GM23338 (cell line): ENCODE measurements at regions not wholly inside any gene's neighbourhood (a gene's known extent, or its start where the extent isn't known, plus 50 kb on each side); places are given as distances from the start of the nearest gene placed in this dataset.

Experiments used
- ATAC-seq: fragments of 200-7000 bp; cut with Tn5 transposase; 3 replicates; pipeline ENCODE4 v1.9.1; 2020
- DNase-seq: peaks from one replicate; pipeline ENCODE4 v3.0.0-alpha.2; 2015; ENCODE audit warnings: low spot score
- H2AFZ ChIP-seq: fragments of 200-600 bp; sonication (generic); 2 replicates; pipeline ENCODE4 v1.8.0; 2016; ENCODE audit warnings: antibody characterized with exemption, mild to moderate bottlenecking, moderate library complexity
- H3F3A ChIP-seq: fragments of 200-600 bp; sonication (generic); replicated peaks from 2 replicates; pipeline ENCODE4 v1.8.0; 2017; ENCODE audit warnings: antibody characterized with exemption, mixed run types, low read depth
- H3K27ac ChIP-seq: fragments of 200-600 bp; sonication (generic); 2 replicates; pipeline ENCODE4 v1.6.1; 2016; ENCODE audit warnings: low read depth
- H3K27me3 ChIP-seq: fragments of 200-600 bp; sonication (generic); 2 replicates; pipeline ENCODE4 v1.8.0; 2016; ENCODE audit warnings: mild to moderate bottlenecking, mixed run types, moderate library complexity; ENCODE audit not compliant: insufficient read depth
- H3K36me3 ChIP-seq: fragments of 200-600 bp; sonication (generic); 2 replicates; pipeline ENCODE4 v1.8.0; 2016; ENCODE audit warnings: mild to moderate bottlenecking; ENCODE audit not compliant: insufficient read depth
- H3K4me1 ChIP-seq: fragments of 200-600 bp; sonication (generic); 2 replicates; pipeline ENCODE4 v1.8.0; 2016; ENCODE audit warnings: mild to moderate bottlenecking, moderate library complexity; ENCODE audit not compliant: insufficient read depth
- H3K4me2 ChIP-seq: fragments of 200-600 bp; sonication (generic); 2 replicates; pipeline ENCODE4 v1.7.1; 2017; ENCODE audit warnings: mixed run types
- H3K4me3 ChIP-seq: fragments of 200-600 bp; sonication (generic); 2 replicates; pipeline ENCODE4 v1.6.1; 2016; ENCODE audit warnings: mixed run types
- H3K79me2 ChIP-seq: fragments of 200-600 bp; sonication (generic); replicated peaks from 2 replicates; pipeline ENCODE4 v1.8.0; 2017; ENCODE audit warnings: mild to moderate bottlenecking; ENCODE audit not compliant: insufficient read depth
- H3K9me2 ChIP-seq: fragments of 200-600 bp; sonication (generic); 2 replicates; pipeline ENCODE4 v1.8.0; 2017; ENCODE audit not compliant: insufficient read depth
- H4K20me1 ChIP-seq: fragments of 200-600 bp; sonication (generic); replicated peaks from 2 replicates; pipeline ENCODE4 v1.8.0; 2017; ENCODE audit warnings: mild to moderate bottlenecking; ENCODE audit not compliant: insufficient read depth
- H3K27ac Mint-ChIP-seq: 2 replicates; pipeline ENCODE4 v1.8.0; 2020; ENCODE audit warnings: inconsistent platforms, mild to moderate bottlenecking, moderate library complexity, mixed read lengths
- H3K27me3 Mint-ChIP-seq: 3 replicates; pipeline ENCODE4 v1.8.0; 2022; ENCODE audit warnings: low read depth, mild to moderate bottlenecking, moderate library complexity, mixed read lengths, inconsistent platforms; ENCODE audit not compliant: insufficient read depth, poor library complexity
- H3K36me3 Mint-ChIP-seq: 3 replicates; pipeline ENCODE4 v1.8.0; 2021; ENCODE audit warnings: low read depth, mild to moderate bottlenecking, inconsistent platforms, moderate library complexity, mixed read lengths
- H3K4me1 Mint-ChIP-seq: 3 replicates; pipeline ENCODE4 v1.8.0; 2020; ENCODE audit warnings: mild to moderate bottlenecking, inconsistent platforms, mixed read lengths
- H3K4me3 Mint-ChIP-seq: 3 replicates; pipeline ENCODE4 v1.8.0; 2021; ENCODE audit warnings: moderate library complexity, mild to moderate bottlenecking, inconsistent platforms, mixed read lengths
- H3K9me3 Mint-ChIP-seq: 3 replicates; pipeline ENCODE4 v1.8.0; 2020; ENCODE audit warnings: moderate library complexity, mild to moderate bottlenecking, inconsistent platforms, mixed read lengths
- CREB1 ChIP-seq: fragments of 250-450 bp; sonication (Bioruptor Pico); IDR thresholded peaks from 2 replicates; pipeline ENCODE4 v1.5.0; 2020; ENCODE audit warnings: low read depth, mild to moderate bottlenecking, moderate library complexity
- EZH2 ChIP-seq: fragments of 200-600 bp; sonication (generic); IDR thresholded peaks from one replicate; pipeline ENCODE4 v1.8.0; 2017; ENCODE audit warnings: antibody characterized with exemption, mild to moderate bottlenecking, low read depth; ENCODE audit not compliant: unreplicated experiment
- EZH2phosphoT487 ChIP-seq: fragments of 200-600 bp; sonication (generic); IDR thresholded peaks from one replicate; pipeline ENCODE4 v1.8.1; 2018; ENCODE audit warnings: antibody characterized with exemption; ENCODE audit not compliant: unreplicated experiment
- JUNB ChIP-seq: IDR thresholded peaks from one replicate; pipeline ENCODE4 v1.6.1; 2016; ENCODE audit warnings: antibody characterized with exemption; ENCODE audit not compliant: unreplicated experiment
- NANOG ChIP-seq: IDR thresholded peaks from 2 replicates; pipeline ENCODE4 v1.6.1; 2016; ENCODE audit warnings: antibody characterized with exemption, borderline replicate concordance
- STAT1 ChIP-seq: IDR thresholded peaks from one replicate; pipeline ENCODE4 v1.6.1; 2016; ENCODE audit warnings: antibody characterized with exemption; ENCODE audit not compliant: unreplicated experiment
- ZNF114 ChIP-seq: fragments of 250-450 bp; sonication (Bioruptor Pico); IDR thresholded peaks from 2 replicates; pipeline ENCODE4 v1.5.0; 2020; ENCODE audit warnings: mild to moderate bottlenecking, moderate library complexity
- ZNF331 ChIP-seq: fragments of 250-450 bp; sonication (Bioruptor Pico); IDR thresholded peaks from 2 replicates; pipeline ENCODE4 v1.5.0; 2020; ENCODE audit warnings: low read depth, mild to moderate bottlenecking, moderate library complexity
- TF ChIP-seq, protein P1 (sequence below): fragments of 250-450 bp; sonication (Bioruptor Pico); IDR thresholded peaks from 2 replicates; pipeline ENCODE4 v1.5.0; 2020; ENCODE audit warnings: mild to moderate bottlenecking, moderate library complexity
- TF ChIP-seq, protein P2 (sequence below): IDR thresholded peaks from one replicate; pipeline ENCODE4 v1.6.1; 2018; ENCODE audit warnings: antibody characterized with exemption; ENCODE audit not compliant: unreplicated experiment
- TF ChIP-seq, protein P3 (sequence below), 2 experiments: fragments of 200-600 bp in 1 of 2; sonication (generic) in 1 of 2; conservative IDR thresholded peaks; 2 replicates each; pipeline versions ENCODE4 v1.5.1 to v1.6.1; 2016 to 2017; ENCODE audit warnings: antibody characterized with exemption in 2 of 2, low read depth in 2 of 2, mild to moderate bottlenecking in 2 of 2, moderate library complexity in 1 of 2
- TF ChIP-seq, protein P4 (sequence below): IDR thresholded peaks from 2 replicates; pipeline ENCODE4 v1.6.1; 2016; ENCODE audit warnings: antibody characterized with exemption

DNA sequence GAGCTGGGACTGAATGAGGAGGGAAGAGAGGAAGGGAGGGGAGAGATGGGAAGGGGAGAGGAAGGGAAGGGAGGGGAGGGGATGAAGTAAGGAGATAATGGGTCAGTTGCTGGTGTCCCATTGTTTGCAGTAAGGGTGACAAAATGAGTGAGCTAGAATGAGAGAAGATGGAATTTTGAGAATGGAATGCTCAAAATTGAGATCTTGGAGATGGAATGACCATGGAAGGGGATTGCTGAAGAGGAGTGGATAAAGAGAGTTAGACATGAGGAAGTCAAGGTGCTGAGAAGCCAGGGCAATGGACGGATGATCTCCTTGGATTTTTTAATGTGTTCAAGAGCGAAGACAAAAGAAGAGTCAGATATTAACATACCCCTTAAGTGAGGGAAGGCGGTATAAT lies 80.5 kb upstream of the SSTR4 start:
- no peaks in the 10 kb centered on the region for H3K27me3 ChIP-seq
- no peaks in the 10 kb centered on the region for H3K36me3 ChIP-seq
- TF ChIP-seq, protein P1, sequence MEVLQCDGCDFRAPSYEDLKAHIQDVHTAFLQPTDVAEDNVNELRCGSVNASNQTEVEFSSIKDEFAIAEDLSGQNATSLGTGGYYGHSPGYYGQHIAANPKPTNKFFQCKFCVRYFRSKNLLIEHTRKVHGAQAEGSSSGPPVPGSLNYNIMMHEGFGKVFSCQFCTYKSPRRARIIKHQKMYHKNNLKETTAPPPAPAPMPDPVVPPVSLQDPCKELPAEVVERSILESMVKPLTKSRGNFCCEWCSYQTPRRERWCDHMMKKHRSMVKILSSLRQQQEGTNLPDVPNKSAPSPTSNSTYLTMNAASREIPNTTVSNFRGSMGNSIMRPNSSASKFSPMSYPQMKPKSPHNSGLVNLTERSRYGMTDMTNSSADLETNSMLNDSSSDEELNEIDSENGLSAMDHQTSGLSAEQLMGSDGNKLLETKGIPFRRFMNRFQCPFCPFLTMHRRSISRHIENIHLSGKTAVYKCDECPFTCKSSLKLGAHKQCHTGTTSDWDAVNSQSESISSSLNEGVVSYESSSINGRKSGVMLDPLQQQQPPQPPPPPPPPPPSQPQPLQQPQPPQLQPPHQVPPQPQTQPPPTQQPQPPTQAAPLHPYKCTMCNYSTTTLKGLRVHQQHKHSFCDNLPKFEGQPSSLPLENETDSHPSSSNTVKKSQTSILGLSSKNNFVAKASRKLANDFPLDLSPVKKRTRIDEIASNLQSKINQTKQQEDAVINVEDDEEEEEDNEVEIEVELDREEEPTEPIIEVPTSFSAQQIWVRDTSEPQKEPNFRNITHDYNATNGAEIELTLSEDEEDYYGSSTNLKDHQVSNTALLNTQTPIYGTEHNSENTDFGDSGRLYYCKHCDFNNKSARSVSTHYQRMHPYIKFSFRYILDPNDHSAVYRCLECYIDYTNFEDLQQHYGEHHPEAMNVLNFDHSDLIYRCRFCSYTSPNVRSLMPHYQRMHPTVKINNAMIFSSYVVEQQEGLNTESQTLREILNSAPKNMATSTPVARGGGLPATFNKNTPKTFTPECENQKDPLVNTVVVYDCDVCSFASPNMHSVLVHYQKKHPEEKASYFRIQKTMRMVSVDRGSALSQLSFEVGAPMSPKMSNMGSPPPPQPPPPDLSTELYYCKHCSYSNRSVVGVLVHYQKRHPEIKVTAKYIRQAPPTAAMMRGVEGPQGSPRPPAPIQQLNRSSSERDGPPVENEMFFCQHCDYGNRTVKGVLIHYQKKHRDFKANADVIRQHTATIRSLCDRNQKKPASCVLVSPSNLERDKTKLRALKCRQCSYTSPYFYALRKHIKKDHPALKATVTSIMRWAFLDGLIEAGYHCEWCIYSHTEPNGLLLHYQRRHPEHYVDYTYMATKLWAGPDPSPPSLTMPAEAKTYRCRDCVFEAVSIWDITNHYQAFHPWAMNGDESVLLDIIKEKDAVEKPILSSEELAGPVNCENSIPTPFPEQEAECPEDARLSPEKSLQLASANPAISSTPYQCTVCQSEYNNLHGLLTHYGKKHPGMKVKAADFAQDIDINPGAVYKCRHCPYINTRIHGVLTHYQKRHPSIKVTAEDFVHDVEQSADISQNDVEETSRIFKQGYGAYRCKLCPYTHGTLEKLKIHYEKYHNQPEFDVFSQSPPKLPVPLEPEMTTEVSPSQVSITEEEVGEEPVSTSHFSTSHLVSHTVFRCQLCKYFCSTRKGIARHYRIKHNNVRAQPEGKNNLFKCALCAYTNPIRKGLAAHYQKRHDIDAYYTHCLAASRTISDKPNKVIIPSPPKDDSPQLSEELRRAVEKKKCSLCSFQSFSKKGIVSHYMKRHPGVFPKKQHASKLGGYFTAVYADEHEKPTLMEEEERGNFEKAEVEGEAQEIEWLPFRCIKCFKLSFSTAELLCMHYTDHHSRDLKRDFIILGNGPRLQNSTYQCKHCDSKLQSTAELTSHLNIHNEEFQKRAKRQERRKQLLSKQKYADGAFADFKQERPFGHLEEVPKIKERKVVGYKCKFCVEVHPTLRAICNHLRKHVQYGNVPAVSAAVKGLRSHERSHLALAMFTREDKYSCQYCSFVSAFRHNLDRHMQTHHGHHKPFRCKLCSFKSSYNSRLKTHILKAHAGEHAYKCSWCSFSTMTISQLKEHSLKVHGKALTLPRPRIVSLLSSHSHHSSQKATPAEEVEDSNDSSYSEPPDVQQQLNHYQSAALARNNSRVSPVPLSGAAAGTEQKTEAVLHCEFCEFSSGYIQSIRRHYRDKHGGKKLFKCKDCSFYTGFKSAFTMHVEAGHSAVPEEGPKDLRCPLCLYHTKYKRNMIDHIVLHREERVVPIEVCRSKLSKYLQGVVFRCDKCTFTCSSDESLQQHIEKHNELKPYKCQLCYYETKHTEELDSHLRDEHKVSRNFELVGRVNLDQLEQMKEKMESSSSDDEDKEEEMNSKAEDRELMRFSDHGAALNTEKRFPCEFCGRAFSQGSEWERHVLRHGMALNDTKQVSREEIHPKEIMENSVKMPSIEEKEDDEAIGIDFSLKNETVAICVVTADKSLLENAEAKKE: no peak
- TF ChIP-seq, protein P2, sequence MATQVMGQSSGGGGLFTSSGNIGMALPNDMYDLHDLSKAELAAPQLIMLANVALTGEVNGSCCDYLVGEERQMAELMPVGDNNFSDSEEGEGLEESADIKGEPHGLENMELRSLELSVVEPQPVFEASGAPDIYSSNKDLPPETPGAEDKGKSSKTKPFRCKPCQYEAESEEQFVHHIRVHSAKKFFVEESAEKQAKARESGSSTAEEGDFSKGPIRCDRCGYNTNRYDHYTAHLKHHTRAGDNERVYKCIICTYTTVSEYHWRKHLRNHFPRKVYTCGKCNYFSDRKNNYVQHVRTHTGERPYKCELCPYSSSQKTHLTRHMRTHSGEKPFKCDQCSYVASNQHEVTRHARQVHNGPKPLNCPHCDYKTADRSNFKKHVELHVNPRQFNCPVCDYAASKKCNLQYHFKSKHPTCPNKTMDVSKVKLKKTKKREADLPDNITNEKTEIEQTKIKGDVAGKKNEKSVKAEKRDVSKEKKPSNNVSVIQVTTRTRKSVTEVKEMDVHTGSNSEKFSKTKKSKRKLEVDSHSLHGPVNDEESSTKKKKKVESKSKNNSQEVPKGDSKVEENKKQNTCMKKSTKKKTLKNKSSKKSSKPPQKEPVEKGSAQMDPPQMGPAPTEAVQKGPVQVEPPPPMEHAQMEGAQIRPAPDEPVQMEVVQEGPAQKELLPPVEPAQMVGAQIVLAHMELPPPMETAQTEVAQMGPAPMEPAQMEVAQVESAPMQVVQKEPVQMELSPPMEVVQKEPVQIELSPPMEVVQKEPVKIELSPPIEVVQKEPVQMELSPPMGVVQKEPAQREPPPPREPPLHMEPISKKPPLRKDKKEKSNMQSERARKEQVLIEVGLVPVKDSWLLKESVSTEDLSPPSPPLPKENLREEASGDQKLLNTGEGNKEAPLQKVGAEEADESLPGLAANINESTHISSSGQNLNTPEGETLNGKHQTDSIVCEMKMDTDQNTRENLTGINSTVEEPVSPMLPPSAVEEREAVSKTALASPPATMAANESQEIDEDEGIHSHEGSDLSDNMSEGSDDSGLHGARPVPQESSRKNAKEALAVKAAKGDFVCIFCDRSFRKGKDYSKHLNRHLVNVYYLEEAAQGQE: no peak
- TF ChIP-seq, protein P3, sequence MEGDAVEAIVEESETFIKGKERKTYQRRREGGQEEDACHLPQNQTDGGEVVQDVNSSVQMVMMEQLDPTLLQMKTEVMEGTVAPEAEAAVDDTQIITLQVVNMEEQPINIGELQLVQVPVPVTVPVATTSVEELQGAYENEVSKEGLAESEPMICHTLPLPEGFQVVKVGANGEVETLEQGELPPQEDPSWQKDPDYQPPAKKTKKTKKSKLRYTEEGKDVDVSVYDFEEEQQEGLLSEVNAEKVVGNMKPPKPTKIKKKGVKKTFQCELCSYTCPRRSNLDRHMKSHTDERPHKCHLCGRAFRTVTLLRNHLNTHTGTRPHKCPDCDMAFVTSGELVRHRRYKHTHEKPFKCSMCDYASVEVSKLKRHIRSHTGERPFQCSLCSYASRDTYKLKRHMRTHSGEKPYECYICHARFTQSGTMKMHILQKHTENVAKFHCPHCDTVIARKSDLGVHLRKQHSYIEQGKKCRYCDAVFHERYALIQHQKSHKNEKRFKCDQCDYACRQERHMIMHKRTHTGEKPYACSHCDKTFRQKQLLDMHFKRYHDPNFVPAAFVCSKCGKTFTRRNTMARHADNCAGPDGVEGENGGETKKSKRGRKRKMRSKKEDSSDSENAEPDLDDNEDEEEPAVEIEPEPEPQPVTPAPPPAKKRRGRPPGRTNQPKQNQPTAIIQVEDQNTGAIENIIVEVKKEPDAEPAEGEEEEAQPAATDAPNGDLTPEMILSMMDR (conservative IDR thresholded peaks at IDR 0.05; ENCODE audit: low read depth in 2 of 2): no peak
- TF ChIP-seq, protein P4, sequence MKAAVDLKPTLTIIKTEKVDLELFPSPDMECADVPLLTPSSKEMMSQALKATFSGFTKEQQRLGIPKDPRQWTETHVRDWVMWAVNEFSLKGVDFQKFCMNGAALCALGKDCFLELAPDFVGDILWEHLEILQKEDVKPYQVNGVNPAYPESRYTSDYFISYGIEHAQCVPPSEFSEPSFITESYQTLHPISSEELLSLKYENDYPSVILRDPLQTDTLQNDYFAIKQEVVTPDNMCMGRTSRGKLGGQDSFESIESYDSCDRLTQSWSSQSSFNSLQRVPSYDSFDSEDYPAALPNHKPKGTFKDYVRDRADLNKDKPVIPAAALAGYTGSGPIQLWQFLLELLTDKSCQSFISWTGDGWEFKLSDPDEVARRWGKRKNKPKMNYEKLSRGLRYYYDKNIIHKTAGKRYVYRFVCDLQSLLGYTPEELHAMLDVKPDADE: no peak
- TF ChIP-seq STAT1 (no peak), JUNB (no peak), CREB1 (CRISPR knock-in tag) (no peak), EZH2phosphoT487 (no peak), ZNF331 (CRISPR knock-in tag) (no peak), EZH2 (no peak), ZNF114 (CRISPR knock-in tag) (no peak), NANOG (no peak)
- H3K36me3 Mint-ChIP-seq: no peaks in the 10 kb centered on the region
- H2AFZ ChIP-seq: no peak overlapping the region
- peaks cover 1% of the 10 kb centered on the region for H3K27me3 Mint-ChIP-seq
- ATAC-seq: no peak
- no peak for DNase-seq
- H3K4me1 ChIP-seq: no peaks in the 10 kb centered on the region
- H3K4me3 Mint-ChIP-seq: no peak overlapping the region
- H3K4me2 ChIP-seq: no peak overlapping the region
- H4K20me1 ChIP-seq: no peaks in the 10 kb centered on the region
- no peaks in the 10 kb centered on the region for H3K79me2 ChIP-seq
- H3F3A ChIP-seq: no peaks in the 10 kb centered on the region
- no peaks in the 10 kb centered on the region for H3K9me3 Mint-ChIP-seq
- no peak overlapping the region for H3K27ac ChIP-seq
- H3K4me1 Mint-ChIP-seq: no peaks in the 10 kb centered on the region
- H3K9me2 ChIP-seq: peaks cover 6% of the 10 kb centered on the region; the same call in 1 of the 2 replicates
- no peak overlapping the region for H3K27ac Mint-ChIP-seq
- H3K4me3 ChIP-seq: no peak overlapping the region
